Astrocyte of the spinal cord (primary cell): ENCODE measurements at regions not wholly inside any gene's neighbourhood (a gene's known extent, or its start where the extent isn't known, plus 50 kb on each side); places are given as distances from the start of the nearest gene placed in this dataset.

Experiments
- DNase-seq: peaks from one replicate; pipeline ENCODE4 v3.0.0; 2011; ENCODE audit warnings: low read depth, low spot score
- H3K4me3 ChIP-seq: 2 replicates; pipeline ENCODE4 v1.5.1; 2011; ENCODE audit warnings: low read depth, mild to moderate bottlenecking, low read length, moderate library complexity
- CTCF ChIP-seq: IDR thresholded peaks from 2 replicates; pipeline ENCODE4 v1.5.1; 2012; ENCODE audit warnings: low read depth, mild to moderate bottlenecking, low read length, inconsistent platforms
- in situ Hi-C: cut with HindIII; loops from 2 replicates; pipeline ENCODE4 v1.10.0; 2017; ENCODE audit warnings: low sequenced_read_pairs

DNA sequence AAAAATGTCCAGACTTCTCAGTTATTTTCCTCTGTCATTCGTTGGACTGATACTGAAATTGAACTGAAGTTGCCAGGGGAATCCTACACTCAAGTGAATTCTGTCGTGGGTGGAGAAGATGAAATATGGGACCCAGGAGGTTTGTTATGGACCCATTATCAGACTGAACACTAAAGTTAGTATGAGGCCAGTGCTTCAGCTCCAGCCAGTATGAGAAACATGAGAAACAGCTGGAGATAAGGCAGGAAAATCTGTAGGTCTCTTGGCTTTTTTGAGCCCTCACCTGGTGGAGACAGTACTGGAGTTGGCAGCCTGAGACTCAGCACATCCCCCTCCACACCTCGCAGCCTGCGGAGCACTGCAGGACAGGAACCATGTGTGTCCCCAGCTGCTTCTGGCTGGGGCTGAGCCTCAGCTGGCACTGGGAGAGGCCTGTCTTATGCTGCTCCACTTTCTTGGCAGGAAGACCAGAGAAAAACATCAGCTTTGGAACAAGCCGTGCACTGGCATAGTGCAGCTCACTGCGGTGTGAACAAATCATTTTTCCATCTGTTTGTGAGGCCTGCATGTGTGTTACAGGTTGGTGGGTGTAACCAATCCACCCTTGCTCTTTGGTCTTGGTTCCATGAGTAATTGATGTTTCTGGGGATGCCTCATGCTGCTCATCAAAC, 641.0 kb downstream of the FGF9 start:
- in situ Hi-C loops: no loop called here
- DNase-seq: no peak
- H3K4me3 ChIP-seq: no peak overlapping the region
- TF ChIP-seq CTCF: no peak

- no peak for DNase-seq
- H3K4me3 ChIP-seq: no peak overlapping the region
- TF ChIP-seq CTCF: no peak
- in situ Hi-C loops: no loop called here
These were observed 641.5 kb downstream of the FGF9 start for GRCh38 chr13:22312405-22312803.

DNA sequence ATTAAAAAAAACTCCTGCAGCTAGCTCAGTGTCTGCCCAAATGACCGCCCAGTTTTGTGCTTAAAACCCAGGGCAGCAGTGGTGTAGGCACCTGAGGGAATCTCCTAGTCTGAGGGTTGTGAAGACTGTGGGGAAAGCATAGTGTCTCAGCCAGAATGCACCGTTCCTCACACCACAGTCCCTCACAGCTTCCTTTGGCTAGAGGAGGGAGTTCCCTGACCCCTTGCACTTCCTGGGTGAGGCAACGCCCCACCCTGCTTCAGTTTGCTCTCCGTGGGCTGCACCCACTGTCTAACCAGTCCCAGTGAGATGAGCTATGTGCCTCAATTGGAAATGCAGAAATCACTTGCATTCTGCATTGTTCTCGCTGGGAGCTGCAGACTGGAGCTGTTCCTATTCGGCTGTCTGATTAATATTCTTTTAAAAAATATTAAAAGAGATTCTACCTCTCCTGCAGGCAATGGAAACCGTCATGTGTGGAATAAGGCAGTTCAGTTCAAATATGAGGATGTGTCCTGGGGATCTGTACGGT, 645.7 kb downstream of the FGF9 start:
- no peak for DNase-seq
- no peak for TF ChIP-seq CTCF
- in situ Hi-C loops: no loop called here
- no peak overlapping the region for H3K4me3 ChIP-seq

- no peak for TF ChIP-seq CTCF
- DNase-seq: no peak
- H3K4me3 ChIP-seq: no peak overlapping the region
- in situ Hi-C loops: no loop called here
These were observed 650.1 kb downstream of the FGF9 start for GRCh38 chr13:22320991-22321390.

- no peak for TF ChIP-seq CTCF
- DNase-seq: no peak
- in situ Hi-C loops: no loop called here
- H3K4me3 ChIP-seq: no peak overlapping the region
These were observed 654.9 kb downstream of the FGF9 start for GRCh38 chr13:22325761-22326160.

GRCh38 chr13:22332416-22332815, 661.5 kb downstream of the FGF9 start:
- no peak overlapping the region for H3K4me3 ChIP-seq
- in situ Hi-C loops: no loop called here
- TF ChIP-seq CTCF: no peak
- DNase-seq: no peak
